ENCODE measurements at regions not wholly inside any gene's neighbourhood (a gene's known extent, or its start where the extent isn't known, plus 50 kb on each side); places are given as distances from the start of the nearest gene placed in this dataset.

DNA sequence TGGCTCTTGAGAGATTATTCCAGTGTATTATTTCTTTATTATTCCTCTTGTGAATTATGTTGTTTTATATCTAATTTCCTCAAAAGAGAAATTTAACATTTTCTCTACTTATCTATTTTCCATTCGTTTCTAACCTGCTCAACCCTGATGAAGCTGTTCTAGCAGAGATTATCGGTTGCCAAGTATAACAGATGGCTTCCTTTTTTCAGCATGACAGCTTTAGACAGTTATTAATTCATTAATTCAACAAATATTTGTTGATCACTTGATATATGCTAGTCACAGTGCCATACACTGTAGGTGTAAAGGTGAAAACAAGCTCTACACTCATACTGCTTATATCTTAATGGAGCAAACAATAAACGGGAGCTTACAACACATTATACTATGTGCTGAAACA lies 137.9 kb upstream of the UBE2E3 start:
- no peak overlapping the region for H3K4me2 ChIP-seq (ENCODE audit: low read depth, low read length, poor library complexity, severe bottlenecking)
- no peak overlapping the region for H3K4me3 ChIP-seq (ENCODE audit: insufficient read depth, low read length, poor library complexity, severe bottlenecking)
- H4K20me1 ChIP-seq (ENCODE audit: low read depth, low read length), result no peaks in the 10 kb centered on the region
- no peaks in the 10 kb centered on the region for H3K27me3 ChIP-seq (ENCODE audit: low read length)
- H3K79me2 ChIP-seq (ENCODE audit: insufficient read depth, low read length), result no peaks in the 10 kb centered on the region
- H2AFZ ChIP-seq (ENCODE audit: low read depth, low read length, severe bottlenecking), result no peak overlapping the region
- H3K9me2 ChIP-seq (replicated peaks; ENCODE audit: insufficient read depth, low read length), result no peaks in the 10 kb centered on the region
- no peaks in the 10 kb centered on the region for H3F3A ChIP-seq (ENCODE audit: insufficient read depth)
- no peak overlapping the region for H3K9ac ChIP-seq (ENCODE audit: low read length)
- no peaks in the 10 kb centered on the region for H3K9me3 ChIP-seq (ENCODE audit: insufficient read depth, low read length)
- TF ChIP-seq, protein P1, sequence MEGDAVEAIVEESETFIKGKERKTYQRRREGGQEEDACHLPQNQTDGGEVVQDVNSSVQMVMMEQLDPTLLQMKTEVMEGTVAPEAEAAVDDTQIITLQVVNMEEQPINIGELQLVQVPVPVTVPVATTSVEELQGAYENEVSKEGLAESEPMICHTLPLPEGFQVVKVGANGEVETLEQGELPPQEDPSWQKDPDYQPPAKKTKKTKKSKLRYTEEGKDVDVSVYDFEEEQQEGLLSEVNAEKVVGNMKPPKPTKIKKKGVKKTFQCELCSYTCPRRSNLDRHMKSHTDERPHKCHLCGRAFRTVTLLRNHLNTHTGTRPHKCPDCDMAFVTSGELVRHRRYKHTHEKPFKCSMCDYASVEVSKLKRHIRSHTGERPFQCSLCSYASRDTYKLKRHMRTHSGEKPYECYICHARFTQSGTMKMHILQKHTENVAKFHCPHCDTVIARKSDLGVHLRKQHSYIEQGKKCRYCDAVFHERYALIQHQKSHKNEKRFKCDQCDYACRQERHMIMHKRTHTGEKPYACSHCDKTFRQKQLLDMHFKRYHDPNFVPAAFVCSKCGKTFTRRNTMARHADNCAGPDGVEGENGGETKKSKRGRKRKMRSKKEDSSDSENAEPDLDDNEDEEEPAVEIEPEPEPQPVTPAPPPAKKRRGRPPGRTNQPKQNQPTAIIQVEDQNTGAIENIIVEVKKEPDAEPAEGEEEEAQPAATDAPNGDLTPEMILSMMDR (IDR thresholded peaks at IDR 0.05; ENCODE audit: insufficient read depth, low read length, poor library complexity, severe bottlenecking), result no peak
- no peak for TF ChIP-seq EZH2phosphoT487 (conservative IDR thresholded peaks at IDR 0.05; ENCODE audit: low read length)
- no peak overlapping the region for H3K27ac ChIP-seq (ENCODE audit: low read depth, low read length)
- H3K36me3 ChIP-seq (ENCODE audit: low read length), result no peaks in the 10 kb centered on the region

DNA sequence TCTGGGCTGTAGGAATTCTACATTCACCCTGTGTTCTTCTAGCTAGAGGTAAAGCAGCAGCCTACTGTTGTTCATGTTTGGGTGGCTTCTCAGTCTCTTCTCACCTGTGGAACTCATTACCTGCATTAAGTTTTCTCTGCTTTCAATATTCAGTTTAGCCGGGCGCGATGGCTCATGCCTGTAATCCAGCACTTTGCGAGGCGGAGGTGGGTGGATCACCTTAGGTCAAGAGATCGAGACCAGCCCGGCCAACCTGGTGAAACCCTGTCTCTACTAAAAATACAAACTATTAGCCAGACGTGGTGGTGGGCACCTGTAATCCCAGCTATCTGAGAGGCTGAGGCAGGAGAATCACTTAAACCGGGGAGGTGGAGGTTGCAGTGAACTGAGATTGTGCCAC lies 139.8 kb upstream of the UBE2E3 start:
- Histone ChIP-seq H3K4me3 (ENCODE audit: insufficient read depth, low read length, poor library complexity, severe bottlenecking) (no peak overlapping the region), H2AFZ (ENCODE audit: low read depth, low read length, severe bottlenecking) (no peak overlapping the region), H3K4me2 (ENCODE audit: low read depth, low read length, poor library complexity, severe bottlenecking) (no peak overlapping the region), H3K79me2 (ENCODE audit: insufficient read depth, low read length) (no peaks in the 10 kb centered on the region), H3F3A (ENCODE audit: insufficient read depth) (no peaks in the 10 kb centered on the region), H3K27me3 (ENCODE audit: low read length) (no peaks in the 10 kb centered on the region), H4K20me1 (ENCODE audit: low read depth, low read length) (no peaks in the 10 kb centered on the region), H3K9me3 (ENCODE audit: insufficient read depth, low read length) (no peaks in the 10 kb centered on the region), H3K27ac (ENCODE audit: low read depth, low read length) (no peak overlapping the region), H3K36me3 (ENCODE audit: low read length) (no peaks in the 10 kb centered on the region), H3K9me2 (replicated peaks; ENCODE audit: insufficient read depth, low read length) (no peaks in the 10 kb centered on the region), H3K9ac (ENCODE audit: low read length) (no peak overlapping the region)
- TF ChIP-seq, protein P1 (IDR thresholded peaks at IDR 0.05; ENCODE audit: insufficient read depth, low read length, poor library complexity, severe bottlenecking), result no peak
- TF ChIP-seq EZH2phosphoT487 (conservative IDR thresholded peaks at IDR 0.05; ENCODE audit: low read length), result no peak

GRCh38 chr2:180829836-180830235 lies 150.6 kb upstream of the UBE2E3 start:
- no peak for TF ChIP-seq EZH2phosphoT487 (conservative IDR thresholded peaks at IDR 0.05; ENCODE audit: low read length)
- TF ChIP-seq, protein P1 (IDR thresholded peaks at IDR 0.05; ENCODE audit: insufficient read depth, low read length, poor library complexity, severe bottlenecking), result no peak
- Histone ChIP-seq H4K20me1 (ENCODE audit: low read depth, low read length) (no peaks in the 10 kb centered on the region), H3K9me3 (ENCODE audit: insufficient read depth, low read length) (no peaks in the 10 kb centered on the region), H3F3A (ENCODE audit: insufficient read depth) (no peaks in the 10 kb centered on the region), H3K27ac (ENCODE audit: low read depth, low read length) (no peak overlapping the region), H3K9me2 (replicated peaks; ENCODE audit: insufficient read depth, low read length) (no peaks in the 10 kb centered on the region), H3K4me2 (ENCODE audit: low read depth, low read length, poor library complexity, severe bottlenecking) (no peak overlapping the region), H3K79me2 (ENCODE audit: insufficient read depth, low read length) (no peaks in the 10 kb centered on the region), H3K9ac (ENCODE audit: low read length) (no peak overlapping the region), H3K36me3 (ENCODE audit: low read length) (no peaks in the 10 kb centered on the region), H3K4me3 (ENCODE audit: insufficient read depth, low read length, poor library complexity, severe bottlenecking) (no peak overlapping the region), H3K27me3 (ENCODE audit: low read length) (no peaks in the 10 kb centered on the region), H2AFZ (ENCODE audit: low read depth, low read length, severe bottlenecking) (no peak overlapping the region)

All from SU-DHL-6 (cell line).